ENCODE measurements at regions not wholly inside any gene's neighbourhood (a gene's known extent, or its start where the extent isn't known, plus 50 kb on each side); places are given as distances from the start of the nearest gene placed in this dataset.
A peak's percentile ranks its signal among the peaks of the same experiment; 100 is the strongest.

DNA sequence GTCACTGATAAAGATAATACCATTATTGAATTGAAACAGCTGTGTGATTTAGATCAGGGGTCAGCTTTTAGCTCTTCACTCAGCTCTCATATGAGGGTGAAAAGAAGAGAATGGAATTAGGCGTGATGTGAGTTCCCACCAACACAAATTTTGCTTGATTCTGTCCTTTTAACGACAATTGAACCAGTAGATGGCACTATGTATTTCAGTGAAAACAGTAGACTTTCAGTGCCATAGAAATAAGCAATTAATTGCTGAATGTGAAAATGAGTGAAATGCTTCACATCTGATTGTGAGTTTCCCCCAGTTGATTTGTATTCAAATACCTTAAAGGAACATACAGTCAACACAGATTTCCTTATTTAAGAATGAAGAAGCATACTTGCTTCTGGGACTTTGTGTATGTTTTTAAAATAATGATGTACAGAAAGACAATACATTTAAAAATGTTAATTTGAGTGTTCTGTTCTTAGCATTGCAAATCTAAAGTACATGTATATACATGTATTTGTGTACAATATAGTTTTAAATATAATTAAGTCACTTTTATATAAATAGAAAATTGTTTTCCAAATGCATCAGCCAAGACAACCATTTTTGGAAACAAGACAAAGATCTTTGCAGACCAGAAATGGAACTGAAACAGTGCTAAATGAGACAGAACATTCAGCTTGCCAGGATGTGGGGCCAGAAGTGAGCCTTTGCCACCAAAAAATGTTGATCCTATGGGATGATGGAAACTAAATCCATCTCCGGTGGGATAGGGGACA lies 178.8 kb downstream of the SNCA start:
- H3K4me1 ChIP-seq: no peaks in the 10 kb centered on the region
- intact Hi-C loops (cut with DNase I): no loop called here
- DNase-seq: no peak
- H3K36me3 ChIP-seq: no peaks in the 10 kb centered on the region
- no peak overlapping the region for H3K27ac ChIP-seq
- TF ChIP-seq, protein P1, sequence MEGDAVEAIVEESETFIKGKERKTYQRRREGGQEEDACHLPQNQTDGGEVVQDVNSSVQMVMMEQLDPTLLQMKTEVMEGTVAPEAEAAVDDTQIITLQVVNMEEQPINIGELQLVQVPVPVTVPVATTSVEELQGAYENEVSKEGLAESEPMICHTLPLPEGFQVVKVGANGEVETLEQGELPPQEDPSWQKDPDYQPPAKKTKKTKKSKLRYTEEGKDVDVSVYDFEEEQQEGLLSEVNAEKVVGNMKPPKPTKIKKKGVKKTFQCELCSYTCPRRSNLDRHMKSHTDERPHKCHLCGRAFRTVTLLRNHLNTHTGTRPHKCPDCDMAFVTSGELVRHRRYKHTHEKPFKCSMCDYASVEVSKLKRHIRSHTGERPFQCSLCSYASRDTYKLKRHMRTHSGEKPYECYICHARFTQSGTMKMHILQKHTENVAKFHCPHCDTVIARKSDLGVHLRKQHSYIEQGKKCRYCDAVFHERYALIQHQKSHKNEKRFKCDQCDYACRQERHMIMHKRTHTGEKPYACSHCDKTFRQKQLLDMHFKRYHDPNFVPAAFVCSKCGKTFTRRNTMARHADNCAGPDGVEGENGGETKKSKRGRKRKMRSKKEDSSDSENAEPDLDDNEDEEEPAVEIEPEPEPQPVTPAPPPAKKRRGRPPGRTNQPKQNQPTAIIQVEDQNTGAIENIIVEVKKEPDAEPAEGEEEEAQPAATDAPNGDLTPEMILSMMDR (IDR thresholded peaks at IDR 0.05): no peak
- no peaks in the 10 kb centered on the region for H3K9me3 ChIP-seq
- no peak overlapping the region for H3K4me3 ChIP-seq
- H3K27me3 ChIP-seq: no peaks in the 10 kb centered on the region
- no peak overlapping the region for H3K9ac ChIP-seq (ENCODE audit: low read depth in 2 of 2, low read length in 2 of 2)

DNA sequence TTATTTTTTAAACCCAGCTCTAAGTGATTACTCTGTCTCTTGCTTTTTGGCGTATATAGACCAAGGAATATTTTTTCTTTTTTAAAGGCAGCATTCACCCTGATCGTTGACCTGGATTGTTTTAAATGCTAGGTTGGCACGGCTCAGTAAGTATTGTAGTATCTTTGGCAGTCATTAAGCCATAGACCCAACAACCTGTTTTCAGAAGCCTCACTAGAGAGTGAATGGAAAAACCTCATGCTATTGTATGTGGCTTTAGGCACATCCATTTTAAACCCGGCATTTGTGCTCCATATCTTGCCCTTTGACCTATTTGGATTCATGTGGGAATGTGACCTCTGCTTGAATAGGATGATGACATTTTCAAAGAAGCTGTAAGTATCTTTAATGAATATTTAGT lies 183.9 kb downstream of the SNCA start:
- H3K27me3 ChIP-seq: no peaks in the 10 kb centered on the region
- H3K27ac ChIP-seq: no peak overlapping the region
- H3K4me1 ChIP-seq: no peaks in the 10 kb centered on the region
- H3K36me3 ChIP-seq: no peaks in the 10 kb centered on the region
- no peaks in the 10 kb centered on the region for H3K9me3 ChIP-seq
- H3K4me3 ChIP-seq: no peak overlapping the region
- TF ChIP-seq, protein P1 (IDR thresholded peaks at IDR 0.05): no peak
- intact Hi-C loops (cut with DNase I): no loop called here
- no peak overlapping the region for H3K9ac ChIP-seq (ENCODE audit: low read depth in 2 of 2, low read length in 2 of 2)
- DNase-seq: no peak

DNA sequence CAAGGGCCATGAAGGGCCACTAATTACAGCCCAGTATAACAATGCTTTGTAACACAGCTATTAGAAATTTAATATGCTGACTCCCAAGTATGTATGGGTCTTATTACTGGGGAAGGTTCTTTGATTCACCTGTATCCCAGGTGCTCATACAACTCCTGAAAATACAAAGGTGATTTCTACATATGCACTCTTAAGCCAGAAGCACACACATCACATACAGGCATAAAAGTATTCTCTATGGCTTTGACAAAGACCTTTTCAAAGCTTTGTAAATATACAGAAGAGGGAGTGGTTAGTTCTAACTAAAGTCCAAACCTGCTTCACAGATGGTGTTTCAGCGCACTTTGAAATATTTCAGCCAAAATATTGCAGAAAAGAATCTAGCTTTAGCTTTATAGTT lies 191.5 kb downstream of the SNCA start:
- Histone ChIP-seq H3K9ac (ENCODE audit: low read depth in 2 of 2, low read length in 2 of 2) (no peak overlapping the region), H3K36me3 (no peaks in the 10 kb centered on the region), H3K4me3 (no peak overlapping the region), H3K27me3 (no peaks in the 10 kb centered on the region), H3K9me3 (no peaks in the 10 kb centered on the region), H3K4me1 (no peaks in the 10 kb centered on the region), H3K27ac (no peak overlapping the region)
- intact Hi-C loops (cut with DNase I): no loop called here
- no peak for DNase-seq
- TF ChIP-seq, protein P1 (IDR thresholded peaks at IDR 0.05): no peak

DNA sequence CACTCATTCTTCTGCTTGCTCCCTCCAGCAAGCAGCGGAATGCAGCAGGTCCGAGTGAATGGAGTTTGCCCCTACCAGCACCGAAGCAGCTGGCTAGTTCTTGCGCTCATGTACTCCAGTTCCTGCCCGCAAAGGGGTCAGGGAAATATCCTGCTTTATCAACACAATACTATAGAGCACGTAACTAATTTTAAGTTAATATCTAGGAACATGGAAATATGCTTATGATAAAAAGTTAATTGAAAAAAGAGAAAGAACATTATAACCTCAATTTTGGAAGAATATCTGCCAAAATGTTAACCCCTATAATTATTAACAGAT lies 195.6 kb downstream of the SNCA start:
- H3K9ac ChIP-seq (ENCODE audit: low read depth in 2 of 2, low read length in 2 of 2): no peak overlapping the region
- TF ChIP-seq, protein P1 (IDR thresholded peaks at IDR 0.05): no peak
- intact Hi-C loops (cut with DNase I): no loop called here
- H3K27ac ChIP-seq: no peak overlapping the region
- H3K4me3 ChIP-seq: no peak overlapping the region
- no peaks in the 10 kb centered on the region for H3K36me3 ChIP-seq
- no peaks in the 10 kb centered on the region for H3K27me3 ChIP-seq
- no peaks in the 10 kb centered on the region for H3K4me1 ChIP-seq
- DNase-seq: no peak
- no peaks in the 10 kb centered on the region for H3K9me3 ChIP-seq

DNA sequence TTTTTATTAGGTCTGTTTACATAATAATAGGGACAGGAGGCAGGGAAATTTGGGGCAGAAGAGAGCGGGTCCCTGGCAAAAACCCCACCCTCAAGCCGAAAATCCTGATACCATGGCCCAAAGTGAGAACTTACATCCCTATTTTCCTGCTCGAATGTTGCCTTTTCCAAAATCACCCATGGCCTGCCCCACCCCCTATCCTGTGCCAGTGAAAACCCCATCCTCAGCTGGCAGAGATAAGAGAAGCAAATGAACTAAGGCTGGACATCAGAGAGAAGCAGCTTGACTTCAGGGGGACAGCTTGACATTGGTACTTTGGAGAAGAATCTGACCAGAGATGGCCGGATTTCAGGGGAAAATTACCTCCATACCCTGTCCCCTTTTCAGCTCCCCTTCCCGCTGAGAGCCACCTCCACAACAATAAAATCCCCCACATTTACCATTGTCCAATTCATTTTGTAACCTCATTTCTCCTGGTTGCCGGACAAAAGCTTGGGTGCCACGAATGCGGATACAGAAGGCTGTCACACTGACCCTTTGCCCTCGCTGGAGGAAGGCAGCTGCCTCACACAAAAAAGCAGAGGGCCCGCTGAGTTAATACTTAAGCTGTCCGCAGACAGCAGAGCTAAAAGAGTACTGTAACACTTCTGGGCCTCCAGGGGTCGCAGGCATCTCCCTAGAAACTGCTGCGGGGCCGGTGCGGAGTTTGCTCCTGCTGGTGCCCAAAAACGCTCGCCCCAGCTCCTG lies 196.2 kb downstream of the SNCA start:
- Histone ChIP-seq H3K4me3 (no peak overlapping the region), H3K9me3 (no peaks in the 10 kb centered on the region), H3K27ac (no peak overlapping the region), H3K27me3 (no peaks in the 10 kb centered on the region), H3K9ac (ENCODE audit: low read depth in 2 of 2, low read length in 2 of 2) (no peak overlapping the region), H3K36me3 (no peaks in the 10 kb centered on the region), H3K4me1 (no peaks in the 10 kb centered on the region)
- peak; percentile 50 for DNase-seq
- TF ChIP-seq, protein P1 (IDR thresholded peaks at IDR 0.05): no peak
- intact Hi-C loops (cut with DNase I): no loop called here
